HFFc6 (cell line): ENCODE measurements at regions not wholly inside any gene's neighbourhood (a gene's known extent, or its start where the extent isn't known, plus 50 kb on each side); places are given as distances from the start of the nearest gene placed in this dataset.

Experiments used
- DNase-seq: peaks from one replicate; pipeline ENCODE4 v3.0.0-alpha.2; 2018
- H3K27ac Mint-ChIP-seq: 2 replicates; pipeline ENCODE4 v1.8.0; 2020; ENCODE audit warnings: mild to moderate bottlenecking, mixed read lengths
- H3K27me3 Mint-ChIP-seq: 2 replicates; pipeline ENCODE4 v1.8.0; 2021; ENCODE audit warnings: mild to moderate bottlenecking, moderate library complexity, mixed read lengths; ENCODE audit not compliant: insufficient read depth
- H3K36me3 Mint-ChIP-seq: 2 replicates; pipeline ENCODE4 v1.8.0; 2021; ENCODE audit warnings: low read depth, mixed read lengths
- H3K4me1 Mint-ChIP-seq: 2 replicates; pipeline ENCODE4 v1.8.0; 2020; ENCODE audit warnings: low read depth, mixed read lengths
- H3K4me3 Mint-ChIP-seq: 2 replicates; pipeline ENCODE4 v1.8.0; 2020; ENCODE audit warnings: mild to moderate bottlenecking, moderate library complexity, mixed read lengths
- H3K9me3 Mint-ChIP-seq: 2 replicates; pipeline ENCODE4 v1.8.0; 2020; ENCODE audit warnings: mild to moderate bottlenecking, mixed read lengths
- TF ChIP-seq, protein P1 (sequence below): fragments of 200-600 bp; sonication (generic); IDR thresholded peaks from 2 replicates; pipeline ENCODE4 v1.5.0; 2021; ENCODE audit warnings: antibody characterized with exemption, mild to moderate bottlenecking

DNA sequence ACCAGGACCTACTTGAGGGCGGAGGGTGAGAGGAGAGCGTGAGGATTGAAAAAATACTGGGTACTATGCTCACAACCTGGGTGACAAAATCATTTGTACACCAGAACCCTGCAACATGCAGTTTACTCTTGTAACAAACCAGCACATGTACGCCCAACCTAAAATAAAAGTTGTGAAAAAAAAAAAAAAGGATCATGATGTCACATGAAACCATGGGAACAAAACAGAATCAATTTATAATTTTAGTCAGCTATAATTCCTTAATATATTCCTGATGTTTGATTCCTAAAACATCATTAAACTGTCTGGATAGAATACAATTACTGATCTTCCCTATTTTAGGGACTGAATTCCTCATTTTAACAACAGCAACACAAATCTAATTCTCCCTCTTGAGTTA lies 160.6 kb upstream of the SPRY2 start:
- Mint-ChIP-seq H3K9me3 (peaks cover 13% of the 10 kb centered on the region), H3K4me1 (no peaks in the 10 kb centered on the region), H3K36me3 (no peaks in the 10 kb centered on the region), H3K27ac (no peak overlapping the region), H3K4me3 (no peak overlapping the region), H3K27me3 (no peaks in the 10 kb centered on the region)
- no peak for DNase-seq
- TF ChIP-seq, protein P1, sequence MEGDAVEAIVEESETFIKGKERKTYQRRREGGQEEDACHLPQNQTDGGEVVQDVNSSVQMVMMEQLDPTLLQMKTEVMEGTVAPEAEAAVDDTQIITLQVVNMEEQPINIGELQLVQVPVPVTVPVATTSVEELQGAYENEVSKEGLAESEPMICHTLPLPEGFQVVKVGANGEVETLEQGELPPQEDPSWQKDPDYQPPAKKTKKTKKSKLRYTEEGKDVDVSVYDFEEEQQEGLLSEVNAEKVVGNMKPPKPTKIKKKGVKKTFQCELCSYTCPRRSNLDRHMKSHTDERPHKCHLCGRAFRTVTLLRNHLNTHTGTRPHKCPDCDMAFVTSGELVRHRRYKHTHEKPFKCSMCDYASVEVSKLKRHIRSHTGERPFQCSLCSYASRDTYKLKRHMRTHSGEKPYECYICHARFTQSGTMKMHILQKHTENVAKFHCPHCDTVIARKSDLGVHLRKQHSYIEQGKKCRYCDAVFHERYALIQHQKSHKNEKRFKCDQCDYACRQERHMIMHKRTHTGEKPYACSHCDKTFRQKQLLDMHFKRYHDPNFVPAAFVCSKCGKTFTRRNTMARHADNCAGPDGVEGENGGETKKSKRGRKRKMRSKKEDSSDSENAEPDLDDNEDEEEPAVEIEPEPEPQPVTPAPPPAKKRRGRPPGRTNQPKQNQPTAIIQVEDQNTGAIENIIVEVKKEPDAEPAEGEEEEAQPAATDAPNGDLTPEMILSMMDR, result no peak

DNA sequence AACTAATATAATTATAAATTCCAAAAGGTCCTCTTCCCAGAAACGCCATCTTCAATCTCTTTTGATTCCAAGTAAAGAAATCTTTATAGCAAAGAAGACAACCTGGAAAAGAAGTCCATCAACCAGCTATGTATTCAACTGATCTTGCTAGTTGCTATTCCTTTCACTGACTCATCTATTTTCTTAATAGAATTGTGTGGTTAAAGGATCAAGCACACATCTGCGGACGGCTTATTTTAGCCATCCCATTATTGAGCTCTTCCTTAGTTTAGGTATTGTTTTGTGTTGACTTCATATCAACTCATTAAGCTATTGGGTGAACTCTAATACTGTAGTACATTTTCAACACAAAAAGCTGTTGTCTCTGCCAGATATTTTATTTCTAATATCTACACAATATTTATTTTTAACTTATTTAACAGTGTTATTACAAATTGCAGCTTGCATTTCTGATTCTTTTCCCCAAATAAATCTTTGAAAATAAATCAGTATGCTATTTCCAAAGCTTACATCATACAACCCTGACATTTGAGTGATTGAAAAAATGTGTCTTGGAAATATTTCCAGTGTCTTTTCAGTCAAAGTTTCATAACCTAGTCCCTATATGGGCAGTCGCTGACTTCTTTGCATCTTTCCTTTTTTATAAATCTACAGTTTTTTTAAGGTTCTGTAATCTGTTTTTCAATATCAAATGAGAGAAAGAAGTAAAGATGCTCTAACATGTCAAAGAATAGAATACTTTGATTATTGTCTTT lies 158.8 kb upstream of the SPRY2 start:
- no peak for DNase-seq
- H3K4me1 Mint-ChIP-seq, result no peaks in the 10 kb centered on the region
- H3K27me3 Mint-ChIP-seq, result no peaks in the 10 kb centered on the region
- H3K36me3 Mint-ChIP-seq, result no peaks in the 10 kb centered on the region
- TF ChIP-seq, protein P1, result no peak
- H3K4me3 Mint-ChIP-seq, result no peak overlapping the region
- H3K27ac Mint-ChIP-seq, result no peak overlapping the region
- H3K9me3 Mint-ChIP-seq, result peaks cover 13% of the 10 kb centered on the region

DNA sequence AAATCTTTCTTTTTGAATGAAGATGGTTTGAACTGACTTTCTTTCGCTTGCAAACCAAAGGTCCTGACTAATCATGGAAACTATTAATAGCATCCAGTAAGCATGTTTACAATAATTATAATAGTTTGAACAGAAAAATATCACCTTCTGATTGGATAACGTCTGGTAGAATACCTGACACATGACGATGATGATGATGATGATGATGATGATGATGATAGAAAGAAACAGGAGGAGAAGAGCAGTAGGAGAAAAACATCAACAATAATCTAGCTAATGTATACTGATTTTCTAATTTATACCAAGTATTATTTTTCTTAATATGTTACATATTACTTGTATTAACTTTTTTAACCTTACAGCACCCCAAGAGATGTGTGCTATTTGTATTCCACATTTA lies 157.5 kb upstream of the SPRY2 start:
- no peaks in the 10 kb centered on the region for H3K36me3 Mint-ChIP-seq
- H3K27ac Mint-ChIP-seq, result no peak overlapping the region
- DNase-seq, result no peak
- TF ChIP-seq, protein P1, result no peak
- peaks cover 13% of the 10 kb centered on the region for H3K9me3 Mint-ChIP-seq
- H3K4me3 Mint-ChIP-seq, result no peak overlapping the region
- H3K4me1 Mint-ChIP-seq, result no peaks in the 10 kb centered on the region
- H3K27me3 Mint-ChIP-seq, result no peaks in the 10 kb centered on the region

DNA sequence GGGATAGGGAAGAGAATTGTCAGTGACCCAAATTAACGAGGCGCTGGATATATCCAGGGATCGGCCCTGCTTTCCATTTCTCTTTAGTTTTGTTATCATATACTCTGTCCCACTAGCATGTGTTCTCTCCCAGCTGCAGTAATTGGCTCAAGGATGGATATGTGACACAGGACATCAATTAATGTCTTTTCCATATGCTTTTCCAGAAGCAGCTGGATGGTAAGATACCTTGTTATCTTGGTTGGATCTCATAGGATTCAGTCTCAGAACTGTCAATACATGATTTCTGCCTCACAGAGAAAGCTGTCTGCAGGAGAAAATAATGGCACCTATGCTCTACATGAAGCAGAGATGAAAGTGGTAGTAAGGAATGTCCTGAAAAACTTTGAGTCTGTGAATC lies 157.1 kb upstream of the SPRY2 start:
- DNase-seq, result no peak
- Mint-ChIP-seq H3K27me3 (no peaks in the 10 kb centered on the region), H3K27ac (no peak overlapping the region), H3K4me3 (no peak overlapping the region), H3K4me1 (no peaks in the 10 kb centered on the region), H3K9me3 (peaks cover 13% of the 10 kb centered on the region), H3K36me3 (no peaks in the 10 kb centered on the region)
- TF ChIP-seq, protein P1, result no peak

DNA sequence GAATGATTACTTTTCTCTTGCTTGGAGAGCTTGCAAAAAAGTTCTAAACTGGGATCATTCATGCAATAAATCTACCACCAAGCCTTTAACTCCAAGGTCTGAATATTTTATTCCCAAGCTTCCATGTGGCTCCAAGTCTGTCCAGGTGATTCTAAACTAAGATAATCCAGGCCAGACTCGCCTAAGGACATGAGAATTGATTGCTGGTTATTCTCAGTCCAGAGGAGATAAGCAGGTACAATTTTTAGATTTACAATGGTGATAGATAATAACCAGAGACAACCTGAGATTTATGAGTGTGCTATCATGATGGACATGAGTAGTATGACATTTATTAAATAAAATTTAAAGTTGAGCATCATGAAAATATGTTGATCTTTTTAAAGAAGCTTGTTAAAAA lies 156.5 kb upstream of the SPRY2 start:
- no peak overlapping the region for H3K4me3 Mint-ChIP-seq
- TF ChIP-seq, protein P1, result no peak

More for the DNA sequence above, 156.5 kb upstream of the SPRY2 start:
- DNase-seq, result no peak
- H3K36me3 Mint-ChIP-seq, result no peaks in the 10 kb centered on the region
- H3K27me3 Mint-ChIP-seq, result no peaks in the 10 kb centered on the region
- H3K27ac Mint-ChIP-seq, result no peak overlapping the region
- peaks cover 17% of the 10 kb centered on the region for H3K9me3 Mint-ChIP-seq
- no peaks in the 10 kb centered on the region for H3K4me1 Mint-ChIP-seq
